ENCODE measurements at regions not wholly inside any gene's neighbourhood (a gene's known extent, or its start where the extent isn't known, plus 50 kb on each side); places are given as distances from the start of the nearest gene placed in this dataset.

DNA sequence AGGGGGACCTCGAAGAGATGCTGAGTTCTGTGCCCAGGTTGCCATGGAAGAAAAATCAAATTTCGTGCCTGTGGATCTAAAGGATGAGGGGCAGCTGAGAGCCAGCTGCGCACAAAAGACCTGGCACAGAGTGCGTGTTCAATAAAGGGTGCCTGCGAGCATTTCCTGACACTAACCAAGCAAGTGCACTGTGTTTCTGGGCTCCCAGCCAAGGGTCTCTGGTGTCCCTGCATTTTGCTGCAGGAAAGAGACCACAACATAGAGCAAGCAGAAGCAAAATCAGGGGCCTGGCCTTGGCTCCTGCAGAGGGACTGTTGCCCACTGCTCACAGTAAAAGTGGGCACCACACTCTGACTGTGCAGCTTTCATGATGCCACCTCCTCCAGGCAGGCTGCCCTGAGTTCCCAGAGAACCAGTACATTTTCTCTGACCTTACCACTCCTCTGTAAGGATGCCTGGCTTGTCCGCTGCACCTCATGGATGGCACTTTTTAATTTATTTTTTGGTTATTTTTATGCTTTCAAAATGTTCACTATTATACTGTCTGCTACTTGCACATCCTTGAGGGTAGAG is 70.8 kb upstream of the GPR12 start:
- intact Hi-C loops (cut with DNase I; ENCODE audit: low total_unique reads): no loop called here
- Histone ChIP-seq H3K4me3 (no peak overlapping the region), H3K36me3 (no peaks in the 10 kb centered on the region), H3K27ac (no peak overlapping the region), H3K9me3 (no peaks in the 10 kb centered on the region), H3K27me3 (peaks cover 0 to under 1% of the 10 kb centered on the region in 2 donors), H3K4me1 (no peaks in the 10 kb centered on the region)
- TF ChIP-seq, protein P1, sequence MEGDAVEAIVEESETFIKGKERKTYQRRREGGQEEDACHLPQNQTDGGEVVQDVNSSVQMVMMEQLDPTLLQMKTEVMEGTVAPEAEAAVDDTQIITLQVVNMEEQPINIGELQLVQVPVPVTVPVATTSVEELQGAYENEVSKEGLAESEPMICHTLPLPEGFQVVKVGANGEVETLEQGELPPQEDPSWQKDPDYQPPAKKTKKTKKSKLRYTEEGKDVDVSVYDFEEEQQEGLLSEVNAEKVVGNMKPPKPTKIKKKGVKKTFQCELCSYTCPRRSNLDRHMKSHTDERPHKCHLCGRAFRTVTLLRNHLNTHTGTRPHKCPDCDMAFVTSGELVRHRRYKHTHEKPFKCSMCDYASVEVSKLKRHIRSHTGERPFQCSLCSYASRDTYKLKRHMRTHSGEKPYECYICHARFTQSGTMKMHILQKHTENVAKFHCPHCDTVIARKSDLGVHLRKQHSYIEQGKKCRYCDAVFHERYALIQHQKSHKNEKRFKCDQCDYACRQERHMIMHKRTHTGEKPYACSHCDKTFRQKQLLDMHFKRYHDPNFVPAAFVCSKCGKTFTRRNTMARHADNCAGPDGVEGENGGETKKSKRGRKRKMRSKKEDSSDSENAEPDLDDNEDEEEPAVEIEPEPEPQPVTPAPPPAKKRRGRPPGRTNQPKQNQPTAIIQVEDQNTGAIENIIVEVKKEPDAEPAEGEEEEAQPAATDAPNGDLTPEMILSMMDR (IDR thresholded peaks at IDR 0.05): no peak
- DNase-seq: no peak

DNA sequence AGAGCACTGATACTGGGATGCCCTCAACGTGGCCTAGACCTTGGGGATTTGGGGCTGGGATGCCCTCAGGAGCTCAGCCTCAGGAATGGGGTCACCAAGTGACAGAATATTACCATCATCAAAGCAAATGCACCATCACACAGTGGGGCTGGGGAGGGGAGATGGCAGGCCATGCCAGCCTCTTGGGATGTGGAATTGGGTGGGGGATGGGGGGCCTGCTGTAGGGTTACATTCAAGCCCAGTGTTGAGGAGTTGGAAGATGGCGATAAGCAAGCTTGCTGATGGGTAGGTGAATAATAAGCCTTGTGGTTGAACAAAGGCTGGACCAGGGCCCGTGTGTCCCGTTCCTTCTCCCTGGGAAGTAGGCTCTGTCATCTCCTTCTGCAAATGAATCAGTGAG is 69.1 kb upstream of the GPR12 start:
- TF ChIP-seq, protein P1 (IDR thresholded peaks at IDR 0.05): no peak
- H3K4me3 ChIP-seq: no peak overlapping the region
- H3K4me1 ChIP-seq: no peaks in the 10 kb centered on the region
- DNase-seq: no peak
- intact Hi-C loops (cut with DNase I; ENCODE audit: low total_unique reads): no loop called here
- no peaks in the 10 kb centered on the region for H3K9me3 ChIP-seq
- no peaks in the 10 kb centered on the region for H3K27me3 ChIP-seq
- no peaks in the 10 kb centered on the region for H3K36me3 ChIP-seq
- no peak overlapping the region for H3K27ac ChIP-seq

DNA sequence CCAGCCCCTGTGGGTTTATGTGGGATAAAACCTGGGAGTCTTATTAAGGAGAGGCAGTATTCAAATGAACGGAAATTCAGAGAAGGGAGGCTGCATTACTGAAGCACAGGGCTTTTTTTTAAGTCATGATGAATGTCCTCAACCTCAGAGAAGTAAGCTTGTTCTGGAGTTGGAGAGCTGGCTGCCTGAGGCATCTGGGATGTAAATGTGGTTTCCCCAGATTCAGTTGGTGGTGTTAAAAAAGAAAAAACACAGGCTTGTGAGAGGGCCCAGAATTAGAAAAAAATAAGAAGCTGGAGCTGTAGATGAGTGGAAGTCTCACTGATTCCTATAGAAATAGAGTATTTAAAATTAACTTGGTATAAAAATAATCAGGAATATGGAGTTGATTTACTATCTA is 64.0 kb upstream of the GPR12 start:
- Histone ChIP-seq H3K9me3 (no peaks in the 10 kb centered on the region), H3K4me3 (no peak overlapping the region), H3K36me3 (no peaks in the 10 kb centered on the region), H3K27me3 (no peaks in the 10 kb centered on the region), H3K27ac (no peak overlapping the region), H3K4me1 (no peaks in the 10 kb centered on the region)
- intact Hi-C loops (cut with DNase I; ENCODE audit: low total_unique reads): no loop called here
- TF ChIP-seq, protein P1 (IDR thresholded peaks at IDR 0.05): no peak
- no peak for DNase-seq

DNA sequence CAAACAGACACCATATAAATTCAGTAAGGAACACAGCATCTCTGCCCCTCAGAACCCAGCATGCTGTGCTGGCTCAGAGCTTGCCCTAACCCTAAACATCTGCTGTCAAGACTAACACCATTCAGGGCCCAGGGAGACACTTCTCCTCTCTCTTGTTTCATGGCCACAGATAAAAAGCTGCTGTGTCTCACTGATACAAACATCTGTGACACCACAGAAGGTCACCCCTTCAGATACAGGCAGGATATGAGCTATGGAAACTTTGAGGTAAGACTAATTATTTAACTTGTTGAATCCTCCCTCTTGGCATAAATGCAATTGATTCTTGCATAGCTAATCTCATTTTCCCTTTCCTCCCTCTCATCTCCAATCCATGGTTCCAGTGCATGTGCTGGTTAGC is 61.6 kb upstream of the GPR12 start:
- H3K4me1 ChIP-seq: no peaks in the 10 kb centered on the region
- H3K27ac ChIP-seq: no peak overlapping the region
- H3K9me3 ChIP-seq: no peaks in the 10 kb centered on the region
- intact Hi-C loops (cut with DNase I; ENCODE audit: low total_unique reads): no loop called here
- TF ChIP-seq, protein P1 (IDR thresholded peaks at IDR 0.05): no peak
- DNase-seq: no peak
- no peak overlapping the region for H3K4me3 ChIP-seq
- no peaks in the 10 kb centered on the region for H3K36me3 ChIP-seq
- H3K27me3 ChIP-seq: no peaks in the 10 kb centered on the region

DNA sequence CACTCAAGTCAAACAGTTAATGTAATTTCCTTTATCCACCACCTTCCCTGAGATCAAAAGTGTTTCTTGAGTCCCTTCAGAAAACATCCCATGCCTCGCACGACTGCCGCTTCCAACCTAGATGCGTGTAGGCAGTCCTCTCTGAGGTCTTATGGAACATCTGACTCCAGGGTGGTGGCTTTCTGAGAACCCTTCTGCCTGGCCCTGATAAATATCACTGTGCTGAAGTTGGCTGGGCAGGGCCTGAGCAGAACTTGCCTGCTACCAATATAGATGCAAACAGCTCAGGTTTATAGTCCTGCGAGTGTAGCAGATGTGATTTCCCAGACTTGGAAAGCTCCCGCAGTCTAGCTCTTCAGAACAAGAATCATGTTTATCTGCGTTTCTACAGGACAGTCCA is 61.1 kb upstream of the GPR12 start:
- Histone ChIP-seq H3K9me3 (no peaks in the 10 kb centered on the region), H3K27ac (no peak overlapping the region), H3K36me3 (no peaks in the 10 kb centered on the region), H3K27me3 (no peaks in the 10 kb centered on the region), H3K4me3 (no peak overlapping the region), H3K4me1 (no peaks in the 10 kb centered on the region)
- DNase-seq: no peak
- TF ChIP-seq, protein P1 (IDR thresholded peaks at IDR 0.05): no peak
- intact Hi-C loops (cut with DNase I; ENCODE audit: low total_unique reads): no loop called here

DNA sequence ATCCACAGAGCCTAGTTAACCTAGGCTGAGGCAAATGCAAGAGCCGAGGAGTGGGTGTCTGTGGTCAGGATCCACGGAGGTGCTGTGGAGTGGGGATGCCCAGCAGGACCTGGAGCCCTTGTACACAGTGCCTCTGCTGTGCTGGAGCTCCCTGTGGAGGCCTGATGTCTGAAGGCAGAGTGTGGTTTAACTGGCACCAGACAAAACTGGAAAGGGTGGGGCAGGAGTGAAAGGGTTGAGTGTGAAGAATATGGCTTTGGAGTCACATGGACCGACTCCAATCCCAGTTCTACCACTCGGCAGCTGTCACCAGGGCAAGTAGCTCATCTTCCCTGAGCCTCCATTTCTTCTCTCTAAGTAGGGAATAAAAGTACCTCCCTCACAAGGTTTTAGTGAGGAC is 60.3 kb upstream of the GPR12 start:
- H3K9me3 ChIP-seq: no peaks in the 10 kb centered on the region
- intact Hi-C loops (cut with DNase I; ENCODE audit: low total_unique reads): no loop called here
- no peaks in the 10 kb centered on the region for H3K27me3 ChIP-seq
- H3K36me3 ChIP-seq: no peaks in the 10 kb centered on the region
- H3K4me3 ChIP-seq: no peak overlapping the region
- H3K4me1 ChIP-seq: no peaks in the 10 kb centered on the region
- H3K27ac ChIP-seq: no peak overlapping the region
- TF ChIP-seq, protein P1 (IDR thresholded peaks at IDR 0.05): no peak
- DNase-seq: no peak
